NT2/D1 (cell line): ENCODE measurements at regions not wholly inside any gene's neighbourhood (a gene's known extent, or its start where the extent isn't known, plus 50 kb on each side); places are given as distances from the start of the nearest gene placed in this dataset.

Experiments used
- DNase-seq: peaks from one replicate; pipeline ENCODE4 v3.0.0-alpha.2; 2011; ENCODE audit warnings: low read depth, low spot score
- H3K27me3 ChIP-seq: 2 replicates; pipeline ENCODE4 v1.6.0; 2011; ENCODE audit warnings: mild to moderate bottlenecking; ENCODE audit not compliant: insufficient read length, insufficient read depth
- H3K36me3 ChIP-seq: 2 replicates; pipeline ENCODE4 v1.6.1; 2011; ENCODE audit warnings: mild to moderate bottlenecking, low read length, mixed read lengths; ENCODE audit not compliant: insufficient read depth, insufficient read length
- H3K4me1 ChIP-seq: 2 replicates; pipeline ENCODE4 v1.5.1; 2011; ENCODE audit not compliant: insufficient read depth, insufficient read length
- H3K4me3 ChIP-seq: 2 replicates; pipeline ENCODE4 v1.5.1; 2011; ENCODE audit warnings: low read depth; ENCODE audit not compliant: insufficient read length
- H3K9ac ChIP-seq: 2 replicates; pipeline ENCODE4 v1.6.0; 2011; ENCODE audit warnings: low read depth; ENCODE audit not compliant: insufficient read length
- H3K9me3 ChIP-seq: 2 replicates; pipeline ENCODE4 v1.5.1; 2011; ENCODE audit warnings: mild to moderate bottlenecking, low read length; ENCODE audit not compliant: insufficient read depth
- SUZ12 ChIP-seq: IDR thresholded peaks from 2 replicates; pipeline ENCODE4 v1.6.1; 2011; ENCODE audit not compliant: insufficient read length, insufficient read depth; ENCODE audit errors: extremely low read depth
- YY1 ChIP-seq: IDR thresholded peaks from 2 replicates; pipeline ENCODE4 v1.6.1; 2011; ENCODE audit not compliant: insufficient read length, insufficient read depth
- ZNF274 ChIP-seq: IDR thresholded peaks from 2 replicates; pipeline ENCODE4 v1.6.1; 2011; ENCODE audit warnings: mild to moderate bottlenecking, low read depth, low read length

GRCh38 chr3:81394651-81395524 is 366.6 kb downstream of the GBE1 start:
- no peak overlapping the region for H3K9ac ChIP-seq
- no peaks in the 10 kb centered on the region for H3K4me1 ChIP-seq
- no peak for TF ChIP-seq ZNF274
- no peak for TF ChIP-seq SUZ12
- no peak for TF ChIP-seq YY1
- DNase-seq: no peak
- no peaks in the 10 kb centered on the region for H3K36me3 ChIP-seq
- no peak overlapping the region for H3K4me3 ChIP-seq
- H3K27me3 ChIP-seq: no peaks in the 10 kb centered on the region
- H3K9me3 ChIP-seq: no peaks in the 10 kb centered on the region

- Histone ChIP-seq H3K9me3 (no peaks in the 10 kb centered on the region), H3K4me3 (no peak overlapping the region), H3K9ac (no peak overlapping the region), H3K4me1 (no peaks in the 10 kb centered on the region), H3K36me3 (no peaks in the 10 kb centered on the region), H3K27me3 (no peaks in the 10 kb centered on the region)
- no peak for DNase-seq
- TF ChIP-seq YY1 (no peak), ZNF274 (no peak), SUZ12 (no peak)
These were observed 368.2 kb downstream of the GBE1 start for GRCh38 chr3:81393251-81393650.

- no peak for TF ChIP-seq SUZ12
- TF ChIP-seq ZNF274: no peak
- TF ChIP-seq YY1: no peak
- Histone ChIP-seq H3K36me3 (no peaks in the 10 kb centered on the region), H3K4me1 (no peaks in the 10 kb centered on the region), H3K9ac (no peak overlapping the region), H3K4me3 (no peak overlapping the region), H3K9me3 (no peaks in the 10 kb centered on the region), H3K27me3 (no peaks in the 10 kb centered on the region)
- DNase-seq: no peak
These were observed 370.6 kb downstream of the GBE1 start for GRCh38 chr3:81390796-81391195.

GRCh38 chr3:81388191-81388590 is 373.3 kb downstream of the GBE1 start:
- no peak overlapping the region for H3K9ac ChIP-seq

GRCh38 chr3:81382470-81382869 is 379.0 kb downstream of the GBE1 start:
- Histone ChIP-seq H3K4me1 (no peaks in the 10 kb centered on the region), H3K9ac (no peak overlapping the region), H3K9me3 (no peaks in the 10 kb centered on the region), H3K36me3 (no peaks in the 10 kb centered on the region), H3K4me3 (no peak overlapping the region), H3K27me3 (no peaks in the 10 kb centered on the region)
- TF ChIP-seq SUZ12: no peak
- TF ChIP-seq ZNF274: no peak
- TF ChIP-seq YY1: no peak
- no peak for DNase-seq

More at GRCh38 chr3:81388191-81388590, 373.3 kb downstream of the GBE1 start:
- Histone ChIP-seq H3K9me3 (no peaks in the 10 kb centered on the region), H3K4me3 (no peak overlapping the region), H3K27me3 (no peaks in the 10 kb centered on the region), H3K4me1 (no peaks in the 10 kb centered on the region), H3K36me3 (no peaks in the 10 kb centered on the region)
- no peak for TF ChIP-seq ZNF274
- TF ChIP-seq YY1: no peak
- no peak for TF ChIP-seq SUZ12
- no peak for DNase-seq

DNA sequence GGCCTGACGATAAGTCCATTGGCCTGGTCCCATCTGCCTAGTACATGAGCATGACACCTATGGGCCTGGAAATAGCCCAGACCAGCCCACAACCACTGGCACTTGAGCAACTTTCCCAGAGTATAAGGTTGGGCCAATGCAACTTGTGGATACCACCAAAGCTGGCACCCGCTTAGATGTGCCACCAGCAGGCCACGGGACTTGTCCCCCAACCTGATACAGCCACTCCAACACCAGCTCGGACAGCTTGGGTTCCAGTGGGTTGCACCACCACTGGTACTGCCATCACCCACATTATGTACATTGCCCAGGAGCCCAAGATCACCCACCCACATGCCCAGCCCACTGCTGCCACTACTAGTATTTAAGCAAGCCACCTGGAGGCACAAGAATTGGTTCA is 381.2 kb downstream of the GBE1 start:
- no peaks in the 10 kb centered on the region for H3K27me3 ChIP-seq
- H3K4me1 ChIP-seq: no peaks in the 10 kb centered on the region
- no peak overlapping the region for H3K4me3 ChIP-seq
- no peak for DNase-seq
- no peaks in the 10 kb centered on the region for H3K36me3 ChIP-seq
- H3K9ac ChIP-seq: no peak overlapping the region
- H3K9me3 ChIP-seq: no peaks in the 10 kb centered on the region
- no peak for TF ChIP-seq ZNF274
- no peak for TF ChIP-seq SUZ12
- no peak for TF ChIP-seq YY1

GRCh38 chr3:81378552-81379293 is 382.7 kb downstream of the GBE1 start:
- H3K36me3 ChIP-seq: no peaks in the 10 kb centered on the region
- no peaks in the 10 kb centered on the region for H3K9me3 ChIP-seq
- H3K9ac ChIP-seq: no peak overlapping the region
- H3K4me3 ChIP-seq: no peak overlapping the region
- no peaks in the 10 kb centered on the region for H3K4me1 ChIP-seq
- TF ChIP-seq ZNF274 (no peak), SUZ12 (no peak), YY1 (no peak)
- no peaks in the 10 kb centered on the region for H3K27me3 ChIP-seq
- no peak for DNase-seq
